H9 (cell line): ENCODE measurements at regions not wholly inside any gene's neighbourhood (a gene's known extent, or its start where the extent isn't known, plus 50 kb on each side); places are given as distances from the start of the nearest gene placed in this dataset.

ENCODE experiments used
- DNase-seq: peaks from one replicate; pipeline ENCODE4 v3.0.0-alpha.2; 2017
- H2AFZ ChIP-seq: one replicate; pipeline ENCODE4 v1.6.1; 2013; ENCODE audit warnings: mild to moderate bottlenecking, low read length, control low read depth, moderate library complexity
- H2AK5ac ChIP-seq: 2 replicates; pipeline ENCODE4 v1.6.1; 2013; ENCODE audit warnings: low read length, control low read depth, mixed read lengths; ENCODE audit not compliant: insufficient read length
- H2BK120ac ChIP-seq: one replicate; pipeline ENCODE4 v1.6.1; 2013; ENCODE audit warnings: low read depth, mild to moderate bottlenecking, low read length, control low read depth, inconsistent platforms; ENCODE audit not compliant: poor library complexity, severe bottlenecking
- H2BK12ac ChIP-seq: 2 replicates; pipeline ENCODE4 v1.6.1; 2013; ENCODE audit warnings: low read length, control low read depth, mixed read lengths, low read depth; ENCODE audit not compliant: insufficient read length
- H2BK15ac ChIP-seq: 2 replicates; pipeline ENCODE4 v1.6.1; 2013; ENCODE audit warnings: low read depth, low read length, control low read depth
- H2BK20ac ChIP-seq: one replicate; pipeline ENCODE4 v1.6.1; 2013; ENCODE audit warnings: low read depth, mild to moderate bottlenecking, low read length, control low read depth, inconsistent platforms; ENCODE audit not compliant: poor library complexity, severe bottlenecking
- H2BK5ac ChIP-seq: 2 replicates; pipeline ENCODE4 v1.6.1; 2013; ENCODE audit warnings: low read length, control low read depth, mixed read lengths; ENCODE audit not compliant: insufficient read length
- H3K14ac ChIP-seq: 2 replicates; pipeline ENCODE4 v1.6.1; 2013; ENCODE audit warnings: low read length, control low read depth; ENCODE audit not compliant: insufficient read depth
- H3K18ac ChIP-seq: 2 replicates; pipeline ENCODE4 v1.6.1; 2013; ENCODE audit warnings: low read depth, mild to moderate bottlenecking, mixed read lengths, low read length, control low read depth; ENCODE audit not compliant: insufficient read length
- H3K23ac ChIP-seq: 2 replicates; pipeline ENCODE4 v1.6.1; 2013; ENCODE audit warnings: low read length, control low read depth, mixed read lengths, low read depth; ENCODE audit not compliant: insufficient read length
- H3K23me2 ChIP-seq: 2 replicates; pipeline ENCODE4 v1.6.1; 2013; ENCODE audit warnings: low read depth, mild to moderate bottlenecking, mixed read lengths, low read length, control low read depth; ENCODE audit not compliant: insufficient read length, poor library complexity, severe bottlenecking
- H3K27ac ChIP-seq: 2 replicates; pipeline ENCODE4 v1.5.1; 2013; ENCODE audit warnings: low read length, control low read depth, mixed read lengths, low read depth; ENCODE audit not compliant: insufficient read length
- H3K27me3 ChIP-seq: 2 replicates; pipeline ENCODE4 v1.6.1; 2013; ENCODE audit warnings: low read length, control low read depth, inconsistent platforms; ENCODE audit not compliant: insufficient read depth
- H3K4ac ChIP-seq: 2 replicates; pipeline ENCODE4 v1.6.1; 2013; ENCODE audit warnings: low read depth, mild to moderate bottlenecking, control low read depth, inconsistent platforms, low read length, moderate library complexity
- H3K4me1 ChIP-seq: 2 replicates; pipeline ENCODE4 v1.6.1; 2013; ENCODE audit warnings: low read length, control low read depth, inconsistent platforms; ENCODE audit not compliant: insufficient read depth
- H3K4me2 ChIP-seq: 2 replicates; pipeline ENCODE4 v1.6.1; 2013; ENCODE audit warnings: low read length, control low read depth, mixed read lengths; ENCODE audit not compliant: insufficient read length, insufficient read depth
- H3K56ac ChIP-seq: 2 replicates; pipeline ENCODE4 v1.6.1; 2013; ENCODE audit warnings: low read depth, mild to moderate bottlenecking, mixed read lengths, low read length, control low read depth; ENCODE audit not compliant: insufficient read length
- H3K79me1 ChIP-seq: 2 replicates; pipeline ENCODE4 v1.6.1; 2013; ENCODE audit warnings: low read depth, mild to moderate bottlenecking, moderate library complexity, low read length, control low read depth, inconsistent platforms; ENCODE audit not compliant: insufficient read depth, poor library complexity, severe bottlenecking
- H3K79me2 ChIP-seq: 2 replicates; pipeline ENCODE4 v1.6.1; 2013; ENCODE audit warnings: low read length, control low read depth, inconsistent platforms; ENCODE audit not compliant: insufficient read depth
- H3K9ac ChIP-seq: 2 replicates; pipeline ENCODE4 v1.6.1; 2013; ENCODE audit warnings: low read length, control low read depth, mixed read lengths; ENCODE audit not compliant: insufficient read length; ENCODE audit errors: extremely low read depth
- H3K9me3 ChIP-seq: one replicate; pipeline ENCODE4 v1.6.1; 2013; ENCODE audit warnings: low read depth, low read length, inconsistent platforms; ENCODE audit not compliant: control insufficient read depth
- H3T11ph ChIP-seq: one replicate; pipeline ENCODE4 v1.6.1; 2013; ENCODE audit warnings: mild to moderate bottlenecking, low read length, control low read depth, inconsistent platforms
- H4K20me1 ChIP-seq: one replicate; pipeline ENCODE4 v1.6.1; 2013; ENCODE audit not compliant: control insufficient read depth, insufficient read length, insufficient read depth
- H4K5ac ChIP-seq: 2 replicates; pipeline ENCODE4 v1.6.1; 2013; ENCODE audit warnings: low read depth, mild to moderate bottlenecking, mixed read lengths, low read length, control low read depth; ENCODE audit not compliant: insufficient read length
- H4K8ac ChIP-seq: replicated peaks from 2 replicates; pipeline ENCODE4 v1.6.1; 2013; ENCODE audit warnings: low read length, control low read depth, mixed read lengths, low read depth; ENCODE audit not compliant: insufficient read length
- H4K91ac ChIP-seq: 2 replicates; pipeline ENCODE4 v1.6.1; 2013; ENCODE audit warnings: low read depth, mild to moderate bottlenecking, moderate library complexity, mixed read lengths, low read length, control low read depth; ENCODE audit not compliant: insufficient read length
- H3K27ac Mint-ChIP-seq, 3 experiments: 2 replicates in 2 of 3; 3 replicates in 1 of 3; pipeline ENCODE4 v1.8.0; 2020 to 2021; ENCODE audit warnings: mixed read lengths in 3 of 3, mild to moderate bottlenecking in 1 of 3, moderate library complexity in 1 of 3
- H3K27me3 Mint-ChIP-seq: 2 replicates; pipeline ENCODE4 v1.8.0; 2021; ENCODE audit warnings: low read depth, mild to moderate bottlenecking, moderate library complexity, mixed read lengths
- H3K36me3 Mint-ChIP-seq, 3 experiments: 2 replicates in 2 of 3; 3 replicates in 1 of 3; pipeline ENCODE4 v1.8.0; 2020 to 2021; ENCODE audit warnings: low read depth in 3 of 3, mixed read lengths in 3 of 3; ENCODE audit not compliant: insufficient read depth in 1 of 3
- H3K4me1 Mint-ChIP-seq, 2 experiments: 2 replicates each; pipeline ENCODE4 v1.8.0; 2020; ENCODE audit warnings: mixed read lengths in 2 of 2
- H3K4me3 Mint-ChIP-seq, 2 experiments: 2 replicates in 1 of 2; 3 replicates in 1 of 2; pipeline ENCODE4 v1.8.0; 2020 to 2021; ENCODE audit warnings: mild to moderate bottlenecking in 2 of 2, mixed read lengths in 2 of 2, moderate library complexity in 1 of 2
- H3K9me3 Mint-ChIP-seq, 2 experiments: 2 replicates in 1 of 2; 3 replicates in 1 of 2; pipeline ENCODE4 v1.8.0; 2020; ENCODE audit warnings: mild to moderate bottlenecking in 2 of 2, mixed read lengths in 2 of 2, moderate library complexity in 1 of 2
- WGBS: extraction: QIAGEN DNeasy Blood & Tissue Kit; methylation state at CpG from one replicate; pipeline ENCODE4 v1.1.7; 2013; ENCODE audit warnings: missing lambda C conversion rate, low lambda C conversion rate, mixed read lengths; ENCODE audit not compliant: insufficient read length; ENCODE audit errors: extremely low coverage; 5-methylcytosine and 5-hydroxymethylcytosine counted together
- TF ChIP-seq, protein P1 (sequence below): fragments of 200-600 bp; sonication (generic); conservative IDR thresholded peaks from 3 replicates; pipeline ENCODE4 v1.8.0; 2021; ENCODE audit warnings: antibody characterized with exemption, mild to moderate bottlenecking

DNA sequence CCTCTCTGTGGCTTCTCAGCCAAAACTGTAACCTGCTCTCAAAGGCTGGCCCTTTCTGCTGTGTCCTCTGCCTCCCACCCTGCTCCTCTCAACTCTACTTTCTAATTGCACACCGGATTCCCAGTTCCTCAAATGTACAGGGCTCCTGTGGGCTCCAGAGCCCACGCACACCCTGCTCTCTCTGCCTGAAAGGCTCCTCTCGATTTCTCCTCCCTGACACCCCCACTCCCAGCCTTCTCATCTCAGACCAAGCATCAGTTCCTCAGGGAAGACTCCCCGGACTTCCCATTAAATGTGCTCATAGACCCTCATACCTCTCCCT lies 111.7 kb upstream of the STEAP1B start:
- no peak for DNase-seq
- H3K56ac ChIP-seq: no peak overlapping the region
- H3T11ph ChIP-seq: no peak overlapping the region
- no peaks in the 10 kb centered on the region for H3K27me3 ChIP-seq
- no CpG with 5 or more reads among the region's 4 CpGs for WGBS
- peaks cover 0 to 1% (median 0%) of the 10 kb centered on the region in 3 experiments; a peak in 3 of 7 replicates for H3K36me3 Mint-ChIP-seq
- no peaks in the 10 kb centered on the region for H4K20me1 ChIP-seq
- H3K4me1 ChIP-seq: no peaks in the 10 kb centered on the region; the same call in 1 of the 2 replicates
- no peak overlapping the region for H4K91ac ChIP-seq
- H3K4me3 Mint-ChIP-seq: no peak overlapping the region
- H2BK12ac ChIP-seq: no peak overlapping the region
- H3K23me2 ChIP-seq: no peaks in the 10 kb centered on the region
- no peak overlapping the region for H3K4me2 ChIP-seq
- no peak overlapping the region for H2AK5ac ChIP-seq
- no peak overlapping the region for H2AFZ ChIP-seq
- no peak overlapping the region for H3K4ac ChIP-seq
- TF ChIP-seq, protein P1, sequence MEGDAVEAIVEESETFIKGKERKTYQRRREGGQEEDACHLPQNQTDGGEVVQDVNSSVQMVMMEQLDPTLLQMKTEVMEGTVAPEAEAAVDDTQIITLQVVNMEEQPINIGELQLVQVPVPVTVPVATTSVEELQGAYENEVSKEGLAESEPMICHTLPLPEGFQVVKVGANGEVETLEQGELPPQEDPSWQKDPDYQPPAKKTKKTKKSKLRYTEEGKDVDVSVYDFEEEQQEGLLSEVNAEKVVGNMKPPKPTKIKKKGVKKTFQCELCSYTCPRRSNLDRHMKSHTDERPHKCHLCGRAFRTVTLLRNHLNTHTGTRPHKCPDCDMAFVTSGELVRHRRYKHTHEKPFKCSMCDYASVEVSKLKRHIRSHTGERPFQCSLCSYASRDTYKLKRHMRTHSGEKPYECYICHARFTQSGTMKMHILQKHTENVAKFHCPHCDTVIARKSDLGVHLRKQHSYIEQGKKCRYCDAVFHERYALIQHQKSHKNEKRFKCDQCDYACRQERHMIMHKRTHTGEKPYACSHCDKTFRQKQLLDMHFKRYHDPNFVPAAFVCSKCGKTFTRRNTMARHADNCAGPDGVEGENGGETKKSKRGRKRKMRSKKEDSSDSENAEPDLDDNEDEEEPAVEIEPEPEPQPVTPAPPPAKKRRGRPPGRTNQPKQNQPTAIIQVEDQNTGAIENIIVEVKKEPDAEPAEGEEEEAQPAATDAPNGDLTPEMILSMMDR: no peak
- H3K9me3 Mint-ChIP-seq: peaks cover under 1 to 3% of the 10 kb centered on the region in 2 experiments; a peak in 4 of 5 replicates
- H3K14ac ChIP-seq: no peak overlapping the region
- no peaks in the 10 kb centered on the region for H3K79me2 ChIP-seq
- no peaks in the 10 kb centered on the region for H3K79me1 ChIP-seq
- H2BK120ac ChIP-seq: no peak overlapping the region
- no peak overlapping the region for H4K8ac ChIP-seq
- H2BK20ac ChIP-seq: no peak overlapping the region
- no peaks in the 10 kb centered on the region for H3K27me3 Mint-ChIP-seq
- H3K9ac ChIP-seq: no peak overlapping the region
- no peaks in the 10 kb centered on the region for H3K9me3 ChIP-seq
- H4K5ac ChIP-seq: no peak overlapping the region
- peaks cover 7 to 15% of the 10 kb centered on the region in 2 experiments for H3K4me1 Mint-ChIP-seq
- no peak overlapping the region for H2BK15ac ChIP-seq
- H3K18ac ChIP-seq: no peak overlapping the region
- H3K27ac ChIP-seq: no peak overlapping the region
- H3K27ac Mint-ChIP-seq: no peak overlapping the region; a peak in 1 of 7 replicates
- H2BK5ac ChIP-seq: no peak overlapping the region
- no peak overlapping the region for H3K23ac ChIP-seq
